IMR-90 (cell line): ENCODE measurements at regions not wholly inside any gene's neighbourhood (a gene's known extent, or its start where the extent isn't known, plus 50 kb on each side); places are given as distances from the start of the nearest gene placed in this dataset.

Experiments
- ATAC-seq: fragments of 200-7000 bp; cut with Tn5 transposase; 2 replicates; pipeline ENCODE4 v1.9.1; 2020; ENCODE audit warnings: low read depth, mild to moderate bottlenecking, moderate library complexity
- BruUV-seq: library from RNA; stranded (reverse); fragments of 400-500 nt; replicated peaks from 2 replicates; lab custom pipeline; 2021; lab: Mats Ljungman, UMichigan
- CTCF ChIA-PET: fragments of 300-600 bp; formaldehyde crosslinking; extraction: SDS; loops from one replicate; lab custom pipeline; 2021; ENCODE audit warnings: antibody characterized with exemption; lab: Yijun Ruan, JAX
- POLR2A ChIA-PET: fragments of 300-600 bp; sonication (Branson Sonifier 250); formaldehyde crosslinking; loops from one replicate; lab custom pipeline; 2022; ENCODE audit warnings: antibody characterized with exemption; ENCODE audit not compliant: unreplicated experiment; lab: Charles Lee
- DNase-seq: peaks from one replicate; pipeline ENCODE4 v3.0.0; 2013
- H2AFZ ChIP-seq: replicated peaks from 2 replicates; pipeline ENCODE3; 2013; ENCODE audit warnings: low read length, mild to moderate bottlenecking; ENCODE audit not compliant: poor library complexity
- H2AK5ac ChIP-seq: 2 replicates; pipeline ENCODE4 v1.6.1; 2013; ENCODE audit warnings: low read depth, low read length, inconsistent platforms
- H2AK9ac ChIP-seq: replicated peaks from 2 replicates; pipeline ENCODE3; 2013; ENCODE audit warnings: mild to moderate bottlenecking, low read depth, low read length, moderate library complexity; ENCODE audit not compliant: poor library complexity
- H2BK120ac ChIP-seq: 2 replicates; pipeline ENCODE4 v1.6.1; 2013; ENCODE audit warnings: low read depth, low read length, inconsistent platforms
- H2BK15ac ChIP-seq: 3 replicates; pipeline ENCODE4 v1.6.1; 2013; ENCODE audit warnings: low read depth, low read length, inconsistent platforms
- H2BK20ac ChIP-seq: 2 replicates; pipeline ENCODE4 v1.6.1; 2013; ENCODE audit warnings: low read depth, mild to moderate bottlenecking, inconsistent platforms, low read length, moderate library complexity
- H2BK5ac ChIP-seq: 2 replicates; pipeline ENCODE4 v1.6.1; 2013; ENCODE audit warnings: mild to moderate bottlenecking, low read depth, low read length, inconsistent platforms; ENCODE audit not compliant: poor library complexity, severe bottlenecking
- H3K14ac ChIP-seq: replicated peaks from 2 replicates; pipeline ENCODE4 v1.6.1; 2013; ENCODE audit warnings: low read depth, low read length, inconsistent platforms
- H3K18ac ChIP-seq: 2 replicates; pipeline ENCODE4 v1.6.1; 2013; ENCODE audit warnings: low read depth, low read length, control low read depth
- H3K23ac ChIP-seq: 2 replicates; pipeline ENCODE4 v1.6.1; 2013; ENCODE audit warnings: low read depth, low read length, inconsistent platforms
- H3K27ac ChIP-seq: 2 replicates; pipeline ENCODE4 v1.5.1; 2013; ENCODE audit warnings: mild to moderate bottlenecking, control low read depth, low read length; ENCODE audit not compliant: insufficient read depth
- H3K27me3 ChIP-seq: 2 replicates; pipeline ENCODE4 v1.6.1; 2013; ENCODE audit warnings: low read length; ENCODE audit not compliant: control insufficient read depth, insufficient read depth
- H3K36me3 ChIP-seq: 2 replicates; pipeline ENCODE4 v1.6.1; 2013; ENCODE audit warnings: low read length, mixed read lengths; ENCODE audit not compliant: control insufficient read depth, insufficient read depth
- H3K4ac ChIP-seq: 2 replicates; pipeline ENCODE4 v1.6.1; 2013; ENCODE audit warnings: low read depth, low read length, inconsistent platforms
- H3K4me1 ChIP-seq: 2 replicates; pipeline ENCODE4 v1.6.1; 2013; ENCODE audit warnings: low read length, mixed read lengths; ENCODE audit not compliant: control insufficient read depth, insufficient read depth
- H3K4me2 ChIP-seq: 2 replicates; pipeline ENCODE4 v1.6.1; 2013; ENCODE audit warnings: low read depth, mild to moderate bottlenecking, control low read depth, low read length, moderate library complexity
- H3K4me3 ChIP-seq: 2 replicates; pipeline ENCODE4 v1.5.1; 2013; ENCODE audit warnings: low read depth, mild to moderate bottlenecking, control low read depth, low read length, moderate library complexity; ENCODE audit not compliant: insufficient read depth
- H3K56ac ChIP-seq: 2 replicates; pipeline ENCODE4 v1.6.1; 2013; ENCODE audit warnings: low read length, inconsistent platforms; ENCODE audit not compliant: insufficient read depth; ENCODE audit errors: extremely low read depth
- H3K79me1 ChIP-seq, 2 experiments: 2 replicates each; pipeline ENCODE4 v1.6.1; 2013; ENCODE audit warnings: low read length in 2 of 2, inconsistent platforms in 1 of 2, low read depth in 1 of 2
- H3K9ac ChIP-seq: 2 replicates; pipeline ENCODE4 v1.6.1; 2013; ENCODE audit warnings: low read depth, low read length, control low read depth
- H3K9me1 ChIP-seq: 2 replicates; pipeline ENCODE4 v1.6.1; 2013; ENCODE audit warnings: low read length, inconsistent platforms; ENCODE audit not compliant: insufficient read depth
- H3K9me3 ChIP-seq: 2 replicates; pipeline ENCODE4 v1.6.1; 2013; ENCODE audit warnings: low read length; ENCODE audit not compliant: control insufficient read depth, insufficient read depth
- H4K20me1 ChIP-seq: 2 replicates; pipeline ENCODE4 v1.6.1; 2013; ENCODE audit warnings: low read length, inconsistent platforms; ENCODE audit not compliant: insufficient read depth
- H4K5ac ChIP-seq: 2 replicates; pipeline ENCODE4 v1.6.1; 2013; ENCODE audit warnings: mild to moderate bottlenecking, low read depth, low read length, control low read depth
- H4K8ac ChIP-seq, 2 experiments: 2 replicates each; pipeline ENCODE4 v1.6.1; 2013; ENCODE audit warnings: low read depth in 2 of 2, low read length in 2 of 2, control low read depth in 1 of 2, inconsistent platforms in 1 of 2
- H4K91ac ChIP-seq: 2 replicates; pipeline ENCODE4 v1.6.1; 2013; ENCODE audit warnings: low read depth, low read length, inconsistent platforms; ENCODE audit not compliant: insufficient read depth
- BHLHE40 ChIP-seq: fragments of 150-350 bp; IDR thresholded peaks from 2 replicates; pipeline ENCODE4 v1.6.1; 2016; ENCODE audit warnings: mild to moderate bottlenecking, low read depth, low read length
- CEBPB ChIP-seq: IDR thresholded peaks from 2 replicates; pipeline ENCODE4 v1.6.1; 2012; ENCODE audit warnings: low read depth, low read length, improper control_type of control experiment
- CHD1 ChIP-seq: IDR thresholded peaks from 2 replicates; pipeline ENCODE4 v1.6.1; 2012; ENCODE audit warnings: low read depth, low read length, improper control_type of control experiment
- FOS ChIP-seq: fragments of 150-350 bp; IDR thresholded peaks from 2 replicates; pipeline ENCODE4 v1.6.1; 2016; ENCODE audit warnings: low read depth, low read length
- MAFK ChIP-seq: IDR thresholded peaks from 2 replicates; pipeline ENCODE4 v1.6.1; 2012; ENCODE audit warnings: low read depth, low read length, improper control_type of control experiment
- MAZ ChIP-seq: IDR thresholded peaks from 2 replicates; pipeline ENCODE4 v1.6.1; 2012; ENCODE audit warnings: low read depth, mild to moderate bottlenecking, low read length, improper control_type of control experiment, moderate library complexity, borderline replicate concordance
- MXI1 ChIP-seq: IDR thresholded peaks from 2 replicates; pipeline ENCODE4 v1.6.1; 2012; ENCODE audit warnings: low read depth, mild to moderate bottlenecking, low read length, moderate library complexity, borderline replicate concordance
- NFE2L2 ChIP-seq: fragments of 150-350 bp; IDR thresholded peaks from 2 replicates; pipeline ENCODE4 v1.6.1; 2016; ENCODE audit warnings: low read depth, mild to moderate bottlenecking, low read length
- RAD21 ChIP-seq: IDR thresholded peaks from 2 replicates; pipeline ENCODE4 v1.6.1; 2012; ENCODE audit warnings: low read length, improper control_type of control experiment
- RCOR1 ChIP-seq: IDR thresholded peaks from 2 replicates; pipeline ENCODE4 v1.6.1; 2012; ENCODE audit warnings: mild to moderate bottlenecking, low read length, improper control_type of control experiment; ENCODE audit not compliant: insufficient replicate concordance
- RFX5 ChIP-seq: IDR thresholded peaks from 2 replicates; pipeline ENCODE4 v1.8.0; 2012; ENCODE audit warnings: low read depth, mild to moderate bottlenecking, low read length, moderate library complexity
- SMC3 ChIP-seq: fragments of 150-350 bp; IDR thresholded peaks from 2 replicates; pipeline ENCODE4 v1.6.1; 2016; ENCODE audit warnings: low read depth, mild to moderate bottlenecking, antibody characterized with exemption, low read length, moderate library complexity
- WGBS, 2 experiments: methylation state at CpG; one replicate each; pipeline versions ENCODE4 v1.1.5 to v1.1.7; 2013; ENCODE audit warnings: missing lambda C conversion rate in 2 of 2; ENCODE audit not compliant: insufficient read length in 1 of 2; ENCODE audit errors: extremely low coverage in 2 of 2; 5-methylcytosine and 5-hydroxymethylcytosine counted together
- dilution Hi-C: fragments of 300-500 bp; cut with HindIII; formaldehyde crosslinking; loops from one replicate; pipeline ENCODE4 v1.14.3; 2018; ENCODE audit warnings: low sequenced_read_pairs; ENCODE audit not compliant: unreplicated experiment
- in situ Hi-C: fragments of 300-500 bp; cut with MboI; formaldehyde crosslinking; loops from 3 replicates; pipeline ENCODE4 v1.14.3; 2019; ENCODE audit warnings: low sequenced_read_pairs, inconsistent platforms, mixed read lengths
- intact Hi-C: fragments of 100-400 bp; cut with micrococcal nuclease; formaldehyde crosslinking; loops from 2 replicates; pipeline ENCODE4 v1.10.0; 2022
- TF ChIP-seq, protein P1 (sequence below): fragments of 150-350 bp; IDR thresholded peaks from 2 replicates; pipeline ENCODE4 v1.6.1; 2016; ENCODE audit warnings: low read depth, mild to moderate bottlenecking, low read length, moderate library complexity, borderline replicate concordance
- TF ChIP-seq, protein P2 (sequence below): conservative IDR thresholded peaks from 2 replicates; pipeline ENCODE4 v1.5.1; 2012; ENCODE audit warnings: mild to moderate bottlenecking, low read depth, low read length, improper control_type of control experiment
- TF ChIP-seq, protein P3 (sequence below): fragments of 150-350 bp; IDR thresholded peaks from 2 replicates; pipeline ENCODE4 v1.6.1; 2017; ENCODE audit warnings: mild to moderate bottlenecking, antibody characterized with exemption, low read length, low read depth

DNA sequence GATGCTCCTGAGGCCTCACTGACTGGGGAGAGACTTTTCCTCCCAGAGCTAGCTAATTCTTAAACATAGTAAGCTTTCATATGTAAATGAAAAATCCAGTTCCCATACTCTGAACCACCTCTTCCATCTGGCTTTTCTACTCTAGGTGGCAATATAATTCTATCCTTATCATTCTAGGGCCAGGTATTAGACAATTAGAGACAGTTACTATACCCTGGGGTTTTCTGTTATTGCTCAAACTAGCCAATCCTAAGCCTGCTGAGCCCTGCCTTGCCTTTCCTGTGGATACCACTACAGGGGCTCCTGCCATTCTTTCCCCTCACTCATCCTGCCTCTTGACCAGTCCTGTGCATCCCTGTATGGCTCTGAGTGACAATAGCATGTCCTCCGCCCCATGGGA is 552.0 kb downstream of the STIM2 start:
- no peak for TF ChIP-seq RCOR1
- no peak for TF ChIP-seq FOS
- no peak for TF ChIP-seq MAFK
- TF ChIP-seq, protein P1, sequence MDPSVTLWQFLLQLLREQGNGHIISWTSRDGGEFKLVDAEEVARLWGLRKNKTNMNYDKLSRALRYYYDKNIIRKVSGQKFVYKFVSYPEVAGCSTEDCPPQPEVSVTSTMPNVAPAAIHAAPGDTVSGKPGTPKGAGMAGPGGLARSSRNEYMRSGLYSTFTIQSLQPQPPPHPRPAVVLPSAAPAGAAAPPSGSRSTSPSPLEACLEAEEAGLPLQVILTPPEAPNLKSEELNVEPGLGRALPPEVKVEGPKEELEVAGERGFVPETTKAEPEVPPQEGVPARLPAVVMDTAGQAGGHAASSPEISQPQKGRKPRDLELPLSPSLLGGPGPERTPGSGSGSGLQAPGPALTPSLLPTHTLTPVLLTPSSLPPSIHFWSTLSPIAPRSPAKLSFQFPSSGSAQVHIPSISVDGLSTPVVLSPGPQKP: no peak
- TF ChIP-seq RAD21: no peak
- no peak for TF ChIP-seq MXI1
- TF ChIP-seq, protein P2, sequence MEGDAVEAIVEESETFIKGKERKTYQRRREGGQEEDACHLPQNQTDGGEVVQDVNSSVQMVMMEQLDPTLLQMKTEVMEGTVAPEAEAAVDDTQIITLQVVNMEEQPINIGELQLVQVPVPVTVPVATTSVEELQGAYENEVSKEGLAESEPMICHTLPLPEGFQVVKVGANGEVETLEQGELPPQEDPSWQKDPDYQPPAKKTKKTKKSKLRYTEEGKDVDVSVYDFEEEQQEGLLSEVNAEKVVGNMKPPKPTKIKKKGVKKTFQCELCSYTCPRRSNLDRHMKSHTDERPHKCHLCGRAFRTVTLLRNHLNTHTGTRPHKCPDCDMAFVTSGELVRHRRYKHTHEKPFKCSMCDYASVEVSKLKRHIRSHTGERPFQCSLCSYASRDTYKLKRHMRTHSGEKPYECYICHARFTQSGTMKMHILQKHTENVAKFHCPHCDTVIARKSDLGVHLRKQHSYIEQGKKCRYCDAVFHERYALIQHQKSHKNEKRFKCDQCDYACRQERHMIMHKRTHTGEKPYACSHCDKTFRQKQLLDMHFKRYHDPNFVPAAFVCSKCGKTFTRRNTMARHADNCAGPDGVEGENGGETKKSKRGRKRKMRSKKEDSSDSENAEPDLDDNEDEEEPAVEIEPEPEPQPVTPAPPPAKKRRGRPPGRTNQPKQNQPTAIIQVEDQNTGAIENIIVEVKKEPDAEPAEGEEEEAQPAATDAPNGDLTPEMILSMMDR: no peak
- no peak for TF ChIP-seq MAZ
- no peak for TF ChIP-seq BHLHE40
- TF ChIP-seq NFE2L2: no peak
- TF ChIP-seq, protein P3, sequence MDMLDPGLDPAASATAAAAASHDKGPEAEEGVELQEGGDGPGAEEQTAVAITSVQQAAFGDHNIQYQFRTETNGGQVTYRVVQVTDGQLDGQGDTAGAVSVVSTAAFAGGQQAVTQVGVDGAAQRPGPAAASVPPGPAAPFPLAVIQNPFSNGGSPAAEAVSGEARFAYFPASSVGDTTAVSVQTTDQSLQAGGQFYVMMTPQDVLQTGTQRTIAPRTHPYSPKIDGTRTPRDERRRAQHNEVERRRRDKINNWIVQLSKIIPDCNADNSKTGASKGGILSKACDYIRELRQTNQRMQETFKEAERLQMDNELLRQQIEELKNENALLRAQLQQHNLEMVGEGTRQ: no peak
- no peak for TF ChIP-seq CHD1
- TF ChIP-seq SMC3: no peak
- TF ChIP-seq CEBPB: no peak
- no peak for TF ChIP-seq RFX5
- H3K79me1 ChIP-seq: no peaks in the 10 kb centered on the region
- CTCF ChIA-PET: no interaction called here

More for the DNA sequence above, 552.0 kb downstream of the STIM2 start:
- no peak for DNase-seq
- no peaks in the 10 kb centered on the region for H3K27me3 ChIP-seq
- intact Hi-C loops: no loop called here
- no peak overlapping the region for H4K5ac ChIP-seq
- H3K36me3 ChIP-seq: no peaks in the 10 kb centered on the region
- POLR2A ChIA-PET: no interaction called here
- no CpG with 5 or more reads among the region's 1 CpG for WGBS, 2 experiments
- H4K91ac ChIP-seq: no peak overlapping the region
- no peak overlapping the region for H2AK9ac ChIP-seq
- no peak overlapping the region for H3K56ac ChIP-seq
- H3K18ac ChIP-seq: no peak overlapping the region
- H4K8ac ChIP-seq: no peak overlapping the region
- H2BK120ac ChIP-seq: no peak overlapping the region
- no peak overlapping the region for H3K9ac ChIP-seq
- H2AK5ac ChIP-seq: no peak overlapping the region
- no peak overlapping the region for H3K4me3 ChIP-seq
- BruUV-seq: no TSS peak
- ATAC-seq: no peak
- no peak overlapping the region for H2BK15ac ChIP-seq
- in situ Hi-C loops: no loop called here
- H3K4me1 ChIP-seq: no peaks in the 10 kb centered on the region
- H2BK5ac ChIP-seq: no peak overlapping the region
- H3K9me3 ChIP-seq: peaks cover 7% of the 10 kb centered on the region
- no peak overlapping the region for H3K4ac ChIP-seq
- H3K9me1 ChIP-seq: no peaks in the 10 kb centered on the region
- no peak overlapping the region for H3K14ac ChIP-seq
- H2AFZ ChIP-seq: no peak overlapping the region
- no peak overlapping the region for H3K4me2 ChIP-seq
- H4K20me1 ChIP-seq: no peaks in the 10 kb centered on the region
- no peak overlapping the region for H3K23ac ChIP-seq
- dilution Hi-C loops: no loop called here
- no peak overlapping the region for H2BK20ac ChIP-seq
- no peak overlapping the region for H3K27ac ChIP-seq
